ENCODE measurements at regions not wholly inside any gene's neighbourhood (a gene's known extent, or its start where the extent isn't known, plus 50 kb on each side); places are given as distances from the start of the nearest gene placed in this dataset.

DNA sequence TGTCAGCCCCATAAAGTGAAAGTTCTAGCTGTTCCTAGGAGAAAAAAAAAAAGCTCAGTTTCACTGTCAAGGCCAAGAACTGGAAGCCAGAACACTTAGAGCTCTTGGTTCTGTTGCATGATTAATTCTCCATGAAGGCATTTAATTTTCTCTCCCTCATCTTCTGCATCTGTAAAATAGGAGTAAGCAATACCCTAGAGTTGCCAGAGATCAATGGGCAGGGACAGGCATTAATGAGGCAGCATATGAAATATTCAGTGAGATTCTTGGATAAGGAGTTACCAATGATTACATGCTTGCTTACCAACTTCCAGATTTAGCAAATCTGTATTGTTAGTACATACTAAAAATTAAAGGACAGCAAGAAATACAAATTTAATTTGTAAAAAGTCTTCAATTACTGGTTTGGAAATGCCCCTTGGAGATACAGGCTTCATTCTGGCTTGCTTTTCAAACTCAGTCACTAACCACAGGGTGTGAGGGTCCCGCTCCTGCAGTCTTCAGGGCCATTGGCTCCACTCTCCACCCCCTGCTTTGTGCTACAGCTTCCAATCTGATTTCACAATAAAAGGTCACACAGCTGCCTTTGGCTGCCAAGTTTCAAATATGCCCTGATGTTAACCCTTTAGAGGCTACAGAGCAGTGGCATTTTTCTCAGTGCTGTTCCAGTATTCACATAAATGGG lies 624.6 kb downstream of the BNC2 start:
- DNase-seq (ENCODE audit: low read depth), result no peak

DNA sequence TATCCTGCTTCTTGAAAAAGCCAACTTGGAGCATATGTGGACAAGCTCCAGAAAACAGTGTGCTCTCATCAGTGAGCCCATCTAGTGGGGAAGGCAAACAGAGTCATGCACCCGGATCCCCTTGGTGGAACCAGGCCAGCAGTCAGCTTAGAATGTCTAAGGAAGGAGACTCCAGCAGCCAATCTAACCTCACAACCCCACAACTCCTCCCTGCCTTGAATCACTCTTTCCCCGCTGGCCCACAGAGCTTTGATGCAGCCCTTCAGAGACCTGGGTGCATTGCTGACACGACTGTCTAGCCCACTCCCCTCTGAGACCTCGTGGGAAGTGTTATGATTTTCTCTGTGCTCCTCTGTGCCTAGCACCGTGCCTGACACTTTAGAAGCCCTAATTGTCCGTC lies 623.7 kb downstream of the BNC2 start:
- DNase-seq (ENCODE audit: low read depth), result no peak

DNA sequence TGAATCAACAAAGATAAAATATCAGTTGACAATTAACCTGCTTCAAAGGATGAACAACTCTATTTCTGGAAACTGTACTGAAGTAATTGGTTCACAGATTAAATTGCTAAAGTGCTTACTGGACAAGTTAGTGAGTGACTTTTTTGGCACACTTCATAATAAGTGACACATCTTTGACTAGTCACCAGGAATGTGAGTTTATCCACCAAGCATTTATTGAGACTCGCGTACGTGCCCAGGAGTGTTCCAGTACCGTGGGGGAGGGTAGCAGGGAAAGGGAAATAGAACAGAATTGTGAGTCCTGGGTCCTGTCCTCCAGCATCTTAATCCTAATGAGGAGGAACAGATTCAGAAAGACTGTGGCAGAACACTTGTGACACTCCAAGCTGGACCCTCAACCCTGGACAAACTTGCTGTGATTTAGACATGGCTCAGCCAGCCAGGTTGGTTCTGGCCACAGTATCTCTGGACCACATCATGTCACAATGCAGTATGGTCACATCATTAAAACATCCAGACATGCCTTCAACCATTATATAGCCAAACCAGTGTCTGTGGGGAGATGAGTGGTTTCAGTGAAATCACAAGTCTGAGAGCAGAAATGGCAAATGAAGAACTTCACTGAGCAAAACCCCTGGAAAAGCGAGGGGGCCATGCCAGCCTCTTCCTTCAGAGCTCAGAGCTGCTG lies 623.1 kb downstream of the BNC2 start:
- DNase-seq (ENCODE audit: low read depth), result peak; percentile 54

DNA sequence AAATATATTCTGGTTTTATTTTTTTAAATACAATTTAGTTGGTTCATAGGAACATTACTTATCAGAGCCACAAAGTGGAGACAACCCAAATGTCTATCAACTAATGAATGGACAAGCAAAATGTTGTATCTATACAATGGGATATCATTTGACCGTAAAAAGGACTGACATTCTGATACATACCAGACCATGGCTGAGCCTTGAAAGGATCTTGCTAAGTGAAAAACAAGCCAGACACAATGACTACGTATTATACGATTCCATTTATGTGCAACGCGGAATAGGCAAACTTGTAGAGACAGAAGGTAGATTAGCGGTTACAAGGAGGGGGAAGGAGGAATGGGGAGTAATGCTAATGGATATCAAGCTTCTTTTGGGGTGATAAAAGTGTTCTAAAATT lies 621.6 kb downstream of the BNC2 start:
- DNase-seq (ENCODE audit: low read depth), result no peak

DNA sequence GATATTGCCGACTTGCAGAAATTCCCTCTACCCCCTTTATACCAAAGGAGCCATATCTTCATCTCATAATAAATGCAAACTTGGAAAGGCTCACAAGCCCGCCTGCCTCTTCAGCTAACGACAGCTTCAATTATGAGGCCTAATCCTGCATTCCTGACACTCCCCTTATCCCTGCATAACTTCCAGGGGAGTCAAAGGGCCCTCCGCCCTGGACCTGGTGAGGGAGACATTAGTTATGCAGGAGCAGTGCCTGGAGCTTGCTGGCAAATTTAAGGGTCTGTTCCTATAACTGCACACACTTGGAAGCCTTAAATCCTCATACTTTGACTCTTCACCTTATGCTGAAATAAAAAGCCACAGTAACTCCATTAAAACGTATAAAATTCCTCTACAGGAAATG lies 617.9 kb downstream of the BNC2 start:
- no peak for DNase-seq (ENCODE audit: low read depth)

DNA sequence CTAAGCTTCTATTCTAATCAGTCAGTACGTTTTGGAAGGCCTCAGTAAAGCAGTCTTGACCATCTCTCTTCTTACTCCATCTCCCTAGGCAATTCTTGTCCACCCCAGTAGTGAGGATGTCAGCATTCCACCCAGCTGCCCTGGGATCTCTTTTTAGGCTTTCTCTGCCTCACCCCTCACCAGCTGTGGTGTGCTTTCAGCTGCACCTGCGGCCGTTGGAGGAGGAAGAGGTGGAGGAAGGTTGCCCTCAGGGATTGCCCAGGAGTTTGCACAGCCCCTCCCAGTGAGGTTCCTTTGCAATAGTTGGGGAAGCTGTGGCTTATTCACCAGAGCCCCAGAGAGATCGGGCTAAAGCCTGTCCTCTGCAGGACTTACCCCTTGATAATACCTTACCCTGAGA lies 615.8 kb downstream of the BNC2 start:
- no peak for DNase-seq (ENCODE audit: low read depth)

DNA sequence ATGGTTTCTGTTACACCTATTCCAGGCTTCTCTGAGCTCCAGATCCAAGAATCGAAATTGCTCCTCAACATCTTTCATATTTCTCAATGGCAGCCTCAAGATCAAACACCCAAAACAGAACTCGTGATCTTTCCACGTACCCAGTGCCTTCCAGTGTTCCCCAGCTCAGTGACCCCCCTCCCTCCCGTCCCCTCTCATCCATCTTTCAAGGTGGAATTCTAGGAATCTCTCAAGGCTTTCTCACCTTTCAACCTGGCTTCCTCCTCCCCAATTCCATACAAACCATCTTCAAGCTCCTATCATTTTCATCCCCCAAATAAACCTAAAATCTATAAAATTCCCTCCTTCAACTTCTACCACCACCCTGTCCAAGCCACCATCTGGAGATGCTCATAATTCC lies 615.3 kb downstream of the BNC2 start:
- DNase-seq (ENCODE audit: low read depth), result no peak

DNA sequence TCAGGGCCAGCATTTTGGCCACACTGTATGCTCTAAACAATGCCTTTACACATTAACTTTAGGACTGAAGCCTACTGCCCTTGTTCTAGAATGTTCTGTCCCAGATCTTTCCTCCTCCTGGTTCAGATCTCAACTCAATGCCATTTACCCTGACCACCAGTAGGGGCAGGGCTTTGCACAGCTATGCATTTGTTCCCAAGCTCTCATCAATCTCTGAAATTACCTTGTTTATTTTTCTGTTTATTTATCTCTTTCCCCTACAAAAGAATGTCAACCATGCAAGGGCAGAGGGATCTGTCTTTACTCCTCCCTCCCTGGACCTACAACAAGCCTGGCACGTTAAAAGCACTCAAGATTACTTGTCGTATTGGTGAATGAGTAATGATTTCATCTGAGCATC lies 612.9 kb downstream of the BNC2 start:
- DNase-seq (ENCODE audit: low read depth), result no peak

DNA sequence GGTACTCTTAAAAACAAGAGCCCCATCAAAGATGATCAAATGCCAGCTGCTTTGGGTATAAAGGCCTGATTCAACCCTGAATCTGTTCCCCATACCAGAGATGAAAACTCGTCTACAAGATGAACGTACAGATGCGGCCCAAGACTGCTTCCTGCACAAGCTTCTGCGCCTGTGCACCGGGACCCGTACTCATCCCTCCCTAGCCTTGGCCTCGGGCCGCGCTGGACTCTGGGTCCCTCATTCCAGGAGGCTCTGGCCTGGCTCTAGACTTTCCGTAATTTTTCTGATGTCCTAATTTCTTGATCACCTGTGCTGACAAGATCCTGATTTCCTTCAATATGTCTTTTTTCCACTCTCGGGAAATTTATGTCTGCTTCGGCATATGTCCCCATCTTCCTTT lies 612.3 kb downstream of the BNC2 start:
- no peak for DNase-seq (ENCODE audit: low read depth)

DNA sequence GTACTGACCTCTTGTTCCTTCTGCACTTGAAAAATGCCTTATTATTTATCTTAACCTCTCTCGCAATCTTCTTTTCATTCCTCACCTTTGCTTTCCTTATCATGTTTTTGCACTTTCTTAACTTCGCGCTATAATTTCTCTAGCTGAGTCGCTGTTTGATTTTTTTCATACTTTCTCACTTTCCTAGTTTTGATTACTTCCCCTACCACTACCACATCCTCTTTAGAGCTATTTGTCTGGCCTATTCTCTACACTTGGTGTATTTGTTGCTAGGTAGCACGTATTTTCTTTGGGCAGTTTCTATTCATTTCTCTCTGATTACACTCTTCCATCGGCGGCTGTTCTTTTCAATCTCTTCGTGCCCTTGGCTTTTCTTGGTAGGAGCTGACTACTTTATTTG lies 611.8 kb downstream of the BNC2 start:
- no peak for DNase-seq (ENCODE audit: low read depth)

DNA sequence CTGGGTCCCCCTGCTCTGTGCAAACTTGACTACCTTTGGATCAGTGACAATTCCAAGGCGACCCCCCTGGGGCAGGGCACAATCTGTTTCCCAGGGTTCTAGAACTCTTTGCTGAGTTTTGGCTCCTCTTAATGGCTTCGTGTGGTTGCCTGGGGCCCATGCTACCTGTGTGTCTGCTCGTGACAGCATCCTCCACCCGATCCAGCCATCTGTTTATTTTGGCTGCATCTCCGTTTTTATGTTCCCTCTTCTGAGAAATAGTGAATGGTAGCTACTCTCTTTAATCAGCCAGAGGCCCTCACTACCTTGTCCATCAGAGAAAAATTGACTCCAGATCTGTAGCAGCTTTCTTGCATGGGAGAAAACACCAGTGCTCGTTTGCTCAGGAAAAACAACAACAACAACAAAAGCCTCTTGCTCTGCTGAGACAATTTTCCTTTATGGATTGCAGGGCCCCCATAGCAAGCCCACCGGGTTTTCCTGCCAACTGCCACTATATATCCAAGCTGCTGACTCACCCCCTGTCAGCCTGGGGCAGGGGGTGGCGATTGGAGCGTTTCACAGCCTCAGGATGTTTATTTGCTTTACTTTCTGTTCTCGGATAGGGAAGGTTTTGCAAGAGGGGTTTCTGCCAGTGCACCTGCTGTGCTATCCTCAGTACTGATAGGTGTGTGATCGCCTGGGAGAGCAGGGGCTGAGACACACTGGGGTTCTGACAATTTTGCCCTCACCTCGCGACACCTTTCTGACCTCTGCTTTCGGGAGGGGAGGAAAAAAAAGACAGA lies 607.8 kb downstream of the BNC2 start:
- DNase-seq (ENCODE audit: low read depth), result no peak

DNA sequence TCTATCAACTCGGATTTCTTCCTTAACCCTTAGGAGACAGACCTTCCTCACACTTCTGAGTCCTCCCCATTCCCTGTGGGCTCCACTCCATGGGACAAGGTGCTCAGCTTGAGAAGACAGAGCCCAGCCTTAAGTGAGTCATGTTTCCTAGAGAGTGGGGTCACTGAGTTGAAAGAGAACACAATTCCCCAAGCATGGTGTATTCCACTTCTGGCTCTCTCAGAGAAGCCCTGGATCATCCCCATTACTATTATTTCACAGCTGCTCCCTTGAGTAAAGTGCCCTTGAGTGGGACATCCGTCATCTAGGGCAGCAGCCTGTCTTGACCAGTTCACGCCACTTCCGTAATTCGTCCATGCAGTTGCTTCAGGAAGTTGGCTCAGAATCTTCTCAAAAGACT lies 604.8 kb downstream of the BNC2 start:
- no peak for DNase-seq (ENCODE audit: low read depth)

DNA sequence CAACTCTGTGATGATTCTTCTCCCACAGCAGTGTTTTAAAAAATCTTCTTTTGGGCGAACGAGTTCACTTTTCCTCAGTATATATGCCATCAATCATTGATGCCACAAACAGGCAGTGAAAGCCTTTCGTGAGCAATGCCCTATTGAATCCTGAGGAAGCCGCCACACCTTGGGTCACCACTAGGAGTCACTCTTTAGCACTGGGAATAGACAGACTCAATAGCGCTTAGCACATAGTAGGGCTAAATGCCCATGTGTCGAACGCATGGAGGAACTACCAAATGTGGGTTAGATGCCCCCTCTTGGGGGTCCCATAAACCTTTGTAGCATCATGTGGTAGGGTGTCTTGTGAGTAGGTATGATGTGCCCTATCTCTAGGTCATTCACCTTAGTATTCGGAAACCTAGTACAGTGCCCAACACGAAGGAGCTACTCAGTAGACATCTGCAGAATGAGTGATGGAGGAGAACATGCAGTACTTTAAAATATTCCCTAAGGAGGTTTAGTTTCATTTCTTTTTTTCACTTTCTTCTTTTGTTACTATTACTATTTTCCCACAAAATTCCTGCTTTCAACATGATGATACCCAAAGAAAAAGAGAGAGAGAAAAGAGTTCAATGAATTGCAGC lies 603.7 kb downstream of the BNC2 start:
- no peak for DNase-seq (ENCODE audit: low read depth)

DNA sequence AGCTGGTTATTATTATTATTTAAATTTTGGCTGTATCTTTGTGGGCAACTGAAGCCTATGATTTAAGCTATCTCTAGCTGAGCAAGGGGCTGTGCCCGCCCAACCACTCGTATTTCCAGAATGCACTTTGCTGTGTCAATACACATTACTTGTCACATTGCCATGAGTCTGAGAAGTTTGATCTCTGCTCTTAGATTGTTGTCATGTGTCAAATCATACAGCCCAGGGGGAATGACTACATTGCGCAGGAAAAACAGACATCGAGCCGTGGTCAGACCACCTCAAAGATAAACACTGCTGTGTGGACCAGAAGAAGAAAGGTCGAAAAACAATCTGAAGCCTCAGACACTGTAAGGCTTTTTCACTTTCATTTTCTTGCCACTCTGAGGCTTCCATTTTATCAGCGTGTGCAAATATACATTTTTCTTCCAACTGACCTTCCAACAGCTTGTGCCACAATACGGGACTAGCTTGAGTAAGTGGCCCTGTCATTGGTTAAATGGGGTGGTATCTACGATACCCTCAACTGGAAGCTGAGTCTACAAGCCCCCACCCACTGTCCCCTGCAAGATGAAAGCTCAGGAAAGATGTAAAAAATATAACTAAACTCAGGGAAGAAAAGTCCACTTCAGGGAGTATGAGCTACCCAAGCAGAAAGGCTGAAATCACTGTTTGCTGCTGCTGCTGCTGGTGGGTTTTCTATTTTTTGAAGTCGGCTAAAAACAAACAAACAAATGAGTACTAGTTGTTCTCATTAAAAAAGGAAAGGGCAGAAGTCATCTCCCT lies 603.0 kb downstream of the BNC2 start:
- no peak for DNase-seq (ENCODE audit: low read depth)

DNA sequence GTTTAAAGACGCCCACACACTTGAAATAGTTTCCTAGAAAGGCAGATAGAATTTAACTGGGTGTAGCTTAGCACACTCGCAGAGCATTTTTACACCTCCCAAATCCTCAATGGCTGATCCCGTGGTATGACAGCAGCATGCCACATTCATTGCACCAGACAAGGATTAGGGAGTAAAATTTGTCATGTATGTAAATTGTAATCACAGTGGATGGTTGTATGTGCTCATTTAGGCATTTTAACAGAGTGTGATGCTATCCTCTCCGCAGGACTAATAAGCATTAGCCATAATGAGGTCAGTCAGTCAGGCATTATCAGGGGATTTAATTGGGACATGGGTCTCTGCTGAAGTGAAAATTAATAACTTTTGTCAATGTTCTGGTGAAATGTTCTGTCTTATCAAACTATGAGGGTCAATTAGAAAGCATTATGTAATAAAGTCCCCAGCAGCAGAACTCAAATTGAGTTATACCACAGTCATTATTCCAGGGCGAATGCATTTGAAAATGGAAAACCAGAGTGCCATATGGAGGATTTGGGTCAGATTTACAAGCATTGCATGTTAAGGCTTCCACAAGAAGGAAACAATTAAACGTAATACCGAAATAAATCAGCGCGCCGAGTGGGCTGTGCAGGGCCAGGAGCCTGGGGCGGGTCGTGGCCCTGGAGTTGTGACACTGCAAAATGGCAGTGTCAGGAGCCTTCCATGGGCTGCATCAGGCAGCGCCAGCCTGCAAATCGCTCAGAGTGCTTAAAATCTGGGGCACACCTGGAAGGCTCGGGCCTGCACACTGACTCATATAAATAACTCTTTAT lies 602.2 kb downstream of the BNC2 start:
- DNase-seq (ENCODE audit: low read depth), result no peak

DNA sequence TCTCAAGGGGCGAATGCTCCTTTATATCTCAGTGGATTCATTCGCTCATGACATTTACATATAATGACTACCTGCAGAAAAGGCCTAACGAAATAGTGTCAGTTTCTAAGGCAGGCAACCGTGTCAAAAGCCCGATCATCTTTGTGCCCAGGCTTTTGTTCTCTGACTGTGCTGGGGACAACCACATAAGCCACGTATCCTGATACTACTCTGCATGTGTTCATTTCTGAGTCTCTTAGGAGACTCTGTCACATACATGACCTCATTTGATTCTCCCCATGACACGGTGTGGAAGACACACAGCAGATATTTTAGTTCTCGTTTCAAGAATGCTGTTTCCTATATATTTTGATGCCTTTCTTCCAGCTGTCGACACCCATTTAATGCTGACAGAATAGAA lies 598.5 kb downstream of the BNC2 start:
- no peak for DNase-seq (ENCODE audit: low read depth)

DNA sequence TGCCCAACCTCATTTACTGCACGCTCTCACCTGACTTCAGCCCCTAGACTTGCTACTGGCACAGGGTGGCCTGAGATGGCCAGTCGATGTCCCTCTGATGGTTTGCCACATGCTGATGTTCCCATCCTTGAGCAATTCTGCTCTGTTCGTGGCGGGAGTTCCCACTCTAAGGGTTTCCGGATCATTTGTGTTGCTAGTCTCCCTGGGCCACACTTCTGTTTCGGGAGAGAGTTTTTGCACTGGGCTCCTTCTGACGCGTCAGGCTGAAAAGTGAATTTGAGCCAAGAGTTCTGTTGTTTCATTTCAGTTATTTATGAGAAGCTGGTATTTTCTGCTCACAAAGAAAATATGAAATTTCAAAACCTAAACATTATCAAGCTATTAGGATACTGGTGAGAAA lies 597.7 kb downstream of the BNC2 start:
- no peak for DNase-seq (ENCODE audit: low read depth)

DNA sequence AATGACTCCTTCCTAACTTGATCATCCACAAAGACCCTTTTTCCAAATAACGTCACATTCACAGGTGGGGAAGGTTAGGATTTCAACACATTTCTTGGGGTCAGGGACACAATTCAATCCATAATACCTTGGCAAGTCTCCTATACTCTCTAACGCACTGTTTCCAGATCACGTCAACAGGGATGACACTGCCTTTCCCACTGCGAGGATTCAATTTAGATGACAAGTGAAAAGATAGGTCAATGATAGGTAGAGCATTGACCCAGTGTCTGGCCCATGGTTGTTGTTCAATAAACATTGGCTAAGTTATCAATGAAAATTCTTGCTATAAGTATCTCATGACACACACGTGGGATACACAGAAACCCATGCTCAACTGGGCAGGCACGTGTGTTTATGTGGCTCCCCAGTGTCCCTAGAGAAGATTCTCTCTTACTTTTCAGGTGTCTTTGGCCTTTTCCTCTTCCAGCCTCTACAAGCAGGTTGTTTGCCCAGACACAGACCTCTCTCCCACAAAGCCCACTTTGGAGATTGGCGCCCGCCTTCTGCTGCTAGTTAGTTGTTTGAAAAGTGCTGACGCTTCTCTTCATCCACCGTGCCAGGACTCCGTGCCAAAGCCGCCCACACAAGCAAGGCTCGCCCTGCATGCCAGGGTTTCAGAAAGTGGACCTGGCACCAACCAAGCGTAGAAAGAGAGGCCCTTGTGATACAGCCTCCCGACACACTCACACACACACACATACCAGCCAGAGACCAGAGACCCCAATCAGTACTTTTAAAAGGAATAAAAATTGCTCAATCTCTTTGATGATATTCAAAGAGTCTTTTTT lies 594.5 kb downstream of the BNC2 start:
- no peak for DNase-seq (ENCODE audit: low read depth)

DNA sequence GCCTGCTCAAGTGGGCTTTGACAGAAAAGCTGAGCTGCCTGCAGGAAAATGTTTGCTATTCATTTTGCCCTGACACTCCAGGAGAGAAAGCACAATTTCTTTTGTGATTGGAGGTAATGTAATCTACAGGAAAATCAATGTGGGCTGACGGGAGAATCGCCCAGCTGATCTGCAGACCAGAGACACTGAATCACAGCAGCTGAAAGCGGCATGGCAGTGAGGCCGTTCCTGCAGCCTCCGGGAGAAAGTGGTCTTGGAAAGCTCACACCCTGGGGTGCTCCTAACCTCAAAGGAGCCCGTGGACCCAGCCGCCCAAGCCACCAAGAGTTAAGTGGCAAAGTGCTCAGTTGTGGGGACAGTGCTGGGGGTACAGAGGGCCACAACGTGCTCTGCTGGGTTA lies 593.6 kb downstream of the BNC2 start:
- DNase-seq (ENCODE audit: low read depth), result no peak

DNA sequence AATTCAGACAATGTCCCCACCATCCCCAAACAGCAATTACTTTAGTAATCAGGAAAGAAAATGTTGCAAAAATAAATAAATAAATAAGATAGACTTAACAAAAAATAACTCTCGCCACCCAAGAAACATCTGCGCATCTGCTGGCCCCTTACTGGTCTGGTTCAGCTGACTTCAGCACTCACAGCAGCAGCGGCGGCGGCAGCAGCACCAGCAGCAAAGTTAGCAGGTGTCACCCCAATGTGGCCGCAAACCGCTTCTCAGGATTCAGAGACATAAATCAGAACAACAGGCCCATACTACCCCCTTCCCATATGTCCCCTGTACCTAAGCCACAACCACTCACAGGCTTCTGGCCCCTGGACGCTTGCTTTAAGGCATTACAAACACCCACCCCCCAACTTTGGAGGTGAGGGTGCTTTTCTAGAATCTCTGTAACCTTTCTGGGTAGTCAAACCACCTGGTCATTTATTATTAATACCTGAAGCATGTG lies 593.0 kb downstream of the BNC2 start:
- no peak for DNase-seq (ENCODE audit: low read depth)

Measured in GM04504 (cell line).